Activated CD8-positive, alpha-beta memory T cell treated with anti-CD3 and anti-CD28 coated beads for 36 hours (primary cell): ENCODE measurements at regions not wholly inside any gene's neighbourhood (a gene's known extent, or its start where the extent isn't known, plus 50 kb on each side); places are given as distances from the start of the nearest gene placed in this dataset.

ENCODE experiments used
- CTCF ChIA-PET: fragments of 350-600 bp; sonication (Branson Sonifier 250); formaldehyde crosslinking; loops from one replicate; lab custom pipeline; 2021; ENCODE audit warnings: antibody characterized with exemption; lab: Charles Lee
- POLR2A ChIA-PET: fragments of 350-600 bp; sonication (Branson Sonifier 250); formaldehyde crosslinking; loops from one replicate; lab custom pipeline; 2021; ENCODE audit warnings: antibody characterized with exemption; lab: Charles Lee

DNA sequence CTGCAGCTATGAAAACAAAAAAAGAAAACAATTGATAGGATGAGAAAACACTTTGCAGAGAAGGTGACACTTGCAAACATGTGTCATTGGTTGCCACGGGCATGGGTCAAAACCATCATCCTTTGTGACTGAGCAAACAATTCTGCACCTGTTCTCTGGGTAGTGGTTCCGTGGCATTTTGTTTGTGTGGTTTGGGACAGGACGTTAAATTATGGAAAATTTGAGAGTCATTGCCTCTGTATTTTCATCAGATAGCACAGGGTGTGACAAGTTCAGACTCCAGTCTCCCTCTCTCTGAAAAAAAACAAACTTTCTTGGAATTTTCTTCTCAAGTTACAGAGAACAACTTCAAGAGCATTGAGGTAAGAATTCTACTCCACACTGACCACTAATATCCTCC is 113.4 kb upstream of the HMHB1 start:
- ChIA-PET CTCF (no interaction called here), POLR2A (no interaction called here)

DNA sequence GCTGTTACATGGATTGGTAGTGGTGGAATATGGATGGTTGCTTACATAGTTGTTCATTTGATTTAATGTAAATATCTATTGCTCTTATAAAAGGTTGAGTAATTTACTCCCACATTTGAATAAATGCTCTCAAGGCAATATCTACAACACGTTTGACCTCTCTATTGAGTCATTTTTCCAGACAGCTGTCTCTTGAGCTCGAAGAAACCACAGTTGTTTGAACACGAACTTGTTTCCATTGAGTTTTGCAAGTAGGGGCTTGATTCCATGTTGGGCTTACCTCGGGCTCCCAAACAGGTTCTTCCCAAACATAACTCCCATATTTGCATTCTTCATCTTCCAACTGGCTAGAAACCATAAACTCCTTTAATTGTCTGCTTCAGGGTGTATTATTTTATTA is 115.0 kb upstream of the HMHB1 start:
- ChIA-PET POLR2A (no interaction called here), CTCF (no interaction called here)

DNA sequence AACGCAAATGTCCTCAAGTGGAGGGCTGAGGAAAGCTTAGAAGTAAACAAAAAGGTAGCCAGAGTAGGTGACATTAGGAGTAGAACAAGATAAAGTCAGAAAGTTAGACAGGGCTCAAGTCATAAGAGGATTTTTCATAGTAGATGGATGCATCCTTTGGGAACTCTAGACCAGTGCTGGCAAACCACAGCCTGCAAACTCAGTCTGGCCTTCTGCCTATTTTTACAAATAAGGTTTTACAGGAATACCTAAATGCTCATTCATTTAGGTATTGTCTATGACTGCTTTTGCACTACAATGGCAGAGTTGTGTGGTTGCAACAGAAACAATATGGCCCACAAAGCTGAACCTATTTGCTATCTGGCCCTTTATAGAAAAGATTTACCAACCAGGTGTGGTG is 116.0 kb upstream of the HMHB1 start:
- ChIA-PET CTCF (no interaction called here), POLR2A (interaction anchor here (0.7 kb wide), 1 partner anchor 59 kb away, joined by 6 read pairs; no protein-coding TSS in a partner anchor)

GRCh38 chr5:143695244-143695864 is 116.6 kb upstream of the HMHB1 start:
- ChIA-PET CTCF (interaction anchor here (1.5 kb wide), 1 partner anchor 80 kb away, joined by 3 read pairs; no protein-coding TSS in a partner anchor), POLR2A (interaction anchor here (0.7 kb wide), 2 partner anchors 59 to 820 kb away, joined by 5 to 6 read pairs; no protein-coding TSS in a partner anchor)

- ChIA-PET CTCF (interaction anchor here (0.7 to 1.5 kb wide), 2 partner anchors 79 to 436 kb away, joined by 3 to 4 read pairs; no protein-coding TSS in a partner anchor), POLR2A (no interaction called here)
Measured at GRCh38 chr5:143694357-143694756, 117.6 kb upstream of the HMHB1 start.

- ChIA-PET POLR2A (interaction anchor here (0.6 to 0.7 kb wide), 3 partner anchors 133 to 259 kb away, joined by 3 to 7 read pairs (median 7); no protein-coding TSS in a partner anchor), CTCF (interaction anchor here (0.6 to 1.5 kb wide), 3 partner anchors 78 to 436 kb away, joined by 3 to 4 read pairs (median 3); no protein-coding TSS in a partner anchor)
Measured at GRCh38 chr5:143693651-143694252, 118.2 kb upstream of the HMHB1 start.

- CTCF ChIA-PET = no interaction called here
- POLR2A ChIA-PET = no interaction called here
Measured at GRCh38 chr5:143692342-143692741, 119.6 kb upstream of the HMHB1 start.

- ChIA-PET POLR2A (no interaction called here), CTCF (no interaction called here)
Measured at GRCh38 chr5:143691945-143692290, 120.0 kb upstream of the HMHB1 start.

DNA sequence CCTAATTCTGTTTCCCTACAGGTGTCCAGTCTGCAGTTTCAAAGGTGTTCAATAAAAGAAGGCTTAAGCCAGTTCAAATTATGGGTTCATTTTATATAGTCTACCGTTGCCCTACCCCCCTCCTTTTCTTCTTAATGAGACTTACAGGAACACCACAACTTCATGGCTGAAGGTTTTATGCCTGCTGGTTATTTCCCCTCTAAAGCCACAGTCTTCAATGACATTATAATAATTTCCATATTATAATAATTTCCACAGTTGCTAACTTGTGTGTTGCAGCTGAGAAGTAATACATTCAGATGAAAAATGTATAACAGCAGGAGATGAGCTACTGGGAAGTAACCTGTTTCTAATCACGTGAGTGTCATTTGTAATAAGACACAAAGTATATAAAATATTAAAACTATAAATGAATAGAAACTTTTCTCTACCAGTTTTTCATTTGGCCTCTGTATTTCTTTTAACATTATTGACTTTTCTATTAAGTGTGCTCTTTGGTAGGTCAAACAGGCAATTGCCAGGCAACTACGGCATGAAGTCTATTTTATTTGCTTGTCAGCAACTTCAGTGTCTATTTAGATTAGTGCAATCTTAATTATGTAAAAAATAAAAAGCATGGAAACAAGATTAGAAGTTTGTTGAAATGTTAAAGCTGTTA is 120.5 kb upstream of the HMHB1 start:
- POLR2A ChIA-PET = no interaction called here
- CTCF ChIA-PET = no interaction called here

- CTCF ChIA-PET = no interaction called here
- POLR2A ChIA-PET = no interaction called here
Measured at GRCh38 chr5:143687604-143688003, 124.4 kb upstream of the HMHB1 start.

DNA sequence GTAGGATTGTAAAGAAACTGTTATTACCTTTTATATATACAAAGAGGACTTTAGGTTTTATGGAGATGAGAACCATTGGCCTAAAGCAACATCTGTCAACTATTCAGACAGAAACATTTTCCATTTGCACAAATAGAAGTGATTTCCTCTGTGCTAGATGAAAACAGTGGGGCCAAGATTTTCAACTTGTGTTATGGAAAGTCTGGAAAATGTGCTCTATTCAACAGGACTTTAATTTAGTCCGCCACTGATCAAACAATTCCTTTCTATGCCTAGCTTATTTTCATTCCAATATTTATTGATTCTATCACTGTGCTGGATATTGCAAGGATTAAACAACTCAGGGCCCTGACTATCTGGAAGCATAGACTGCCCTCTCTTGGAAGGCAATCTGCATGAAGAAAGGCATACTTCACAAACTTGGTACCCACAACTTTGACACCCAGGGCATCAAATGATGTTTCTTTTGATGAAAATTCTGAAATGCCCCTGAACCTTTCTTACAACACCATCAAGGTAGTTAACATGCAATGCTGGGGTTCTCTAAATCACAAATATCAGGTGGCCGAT is 126.6 kb upstream of the HMHB1 start:
- ChIA-PET POLR2A (no interaction called here), CTCF (no interaction called here)

DNA sequence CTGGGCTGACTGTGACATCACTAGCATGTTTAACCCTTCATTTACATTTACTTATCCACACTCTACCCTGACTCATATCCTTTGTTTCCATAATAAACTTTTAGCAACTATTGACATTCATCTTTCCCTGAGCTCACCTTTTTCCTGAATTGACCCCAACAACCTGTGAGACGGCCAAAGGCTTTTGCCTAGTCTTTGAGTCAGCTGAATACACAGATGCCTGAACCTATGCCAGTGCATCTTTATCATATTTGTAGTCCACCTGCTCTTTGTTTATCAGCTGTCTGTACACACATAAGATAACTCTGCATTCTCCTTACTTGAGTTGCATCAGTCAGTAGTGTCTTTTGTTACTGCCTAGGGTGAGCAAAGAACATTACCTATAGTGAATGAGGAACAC is 128.5 kb upstream of the HMHB1 start:
- ChIA-PET CTCF (no interaction called here), POLR2A (no interaction called here)

- POLR2A ChIA-PET = no interaction called here
Measured at GRCh38 chr5:143682929-143683386, 129.0 kb upstream of the HMHB1 start.

GRCh38 chr5:143682246-143682905 is 129.6 kb upstream of the HMHB1 start:
- ChIA-PET POLR2A (no interaction called here), CTCF (no interaction called here)

More at GRCh38 chr5:143682929-143683386, 129.0 kb upstream of the HMHB1 start:
- CTCF ChIA-PET = no interaction called here

GRCh38 chr5:143680672-143681259 is 131.2 kb upstream of the HMHB1 start:
- ChIA-PET POLR2A (no interaction called here), CTCF (interaction anchor here (1.6 kb wide), 1 partner anchor 29 kb away, joined by 3 read pairs; no protein-coding TSS in a partner anchor)

GRCh38 chr5:143679777-143680176 is 132.2 kb upstream of the HMHB1 start:
- CTCF ChIA-PET = interaction anchor here (1.6 kb wide), 1 partner anchor 30 kb away, joined by 3 read pairs; no protein-coding TSS in a partner anchor
- POLR2A ChIA-PET = no interaction called here

- CTCF ChIA-PET = no interaction called here
- POLR2A ChIA-PET = no interaction called here
Measured at GRCh38 chr5:143678148-143678905, 133.6 kb upstream of the HMHB1 start.

- ChIA-PET CTCF (no interaction called here), POLR2A (no interaction called here)
Measured at GRCh38 chr5:143677403-143677802, 134.6 kb upstream of the HMHB1 start.
